ENCODE measurements at regions not wholly inside any gene's neighbourhood (a gene's known extent, or its start where the extent isn't known, plus 50 kb on each side); places are given as distances from the start of the nearest gene placed in this dataset.

- no peak for TF ChIP-seq REST (IDR thresholded peaks at IDR 0.05)
Observed at GRCh38 chr3:74309716-74310115, 304.7 kb downstream of the CNTN3 start (continued).

- no peak overlapping the region for H3K9ac ChIP-seq (ENCODE audit: low read depth in 1 of 2, low read length in 2 of 2)
- no peak for DNase-seq (ENCODE audit: low spot score)
- H3K9me3 ChIP-seq (ENCODE audit: control insufficient read depth in 4 of 4, low read length in 3 of 4): no peaks in the 10 kb centered on the region
- H3K4me3 ChIP-seq (ENCODE audit: low read depth in 1 of 3, low read length in 3 of 3): no peak overlapping the region
- H3K27me3 ChIP-seq (ENCODE audit: control insufficient read depth in 4 of 4, insufficient read depth in 4 of 4, low read length in 3 of 4): no peaks in the 10 kb centered on the region
- 92% methylated on average over 1 of the region's 1 CpG for WGBS
- no peaks in the 10 kb centered on the region for H3K4me1 ChIP-seq (ENCODE audit: control insufficient read depth in 4 of 4, insufficient read depth in 4 of 4, low read length in 3 of 4)
- peaks cover 0 to 3% (median under 1%) of the 10 kb centered on the region in 4 donors for H3K36me3 ChIP-seq (ENCODE audit: control insufficient read depth in 4 of 4, insufficient read depth in 3 of 4, low read depth in 1 of 4, low read length in 3 of 4)
- no peak for TF ChIP-seq MAX (IDR thresholded peaks at IDR 0.05)
- no peak overlapping the region for H3K27ac ChIP-seq (ENCODE audit: low read depth in 1 of 2, low read length in 2 of 2)
Observed at GRCh38 chr3:74304424-74304823, 310.0 kb downstream of the CNTN3 start.

- no peaks in the 10 kb centered on the region for H3K9me3 ChIP-seq (ENCODE audit: control insufficient read depth in 4 of 4, low read length in 3 of 4)
- no peaks in the 10 kb centered on the region for H3K4me1 ChIP-seq (ENCODE audit: control insufficient read depth in 4 of 4, insufficient read depth in 4 of 4, low read length in 3 of 4)
- no peaks in the 10 kb centered on the region for H3K27me3 ChIP-seq (ENCODE audit: control insufficient read depth in 4 of 4, insufficient read depth in 4 of 4, low read length in 3 of 4)
- H3K4me3 ChIP-seq (ENCODE audit: low read depth in 1 of 3, low read length in 3 of 3): no peak overlapping the region
- DNase-seq (ENCODE audit: low spot score): no peak
- H3K9ac ChIP-seq (ENCODE audit: low read depth in 1 of 2, low read length in 2 of 2): no peak overlapping the region
- WGBS: 93% methylated on average over 2 of the region's 2 CpGs
- peaks cover 0 to 3% (median under 1%) of the 10 kb centered on the region in 4 donors for H3K36me3 ChIP-seq (ENCODE audit: control insufficient read depth in 4 of 4, insufficient read depth in 3 of 4, low read depth in 1 of 4, low read length in 3 of 4)
- TF ChIP-seq EGR1 (IDR thresholded peaks at IDR 0.05; ENCODE audit: low read depth in 2 of 2) (no peak), REST (IDR thresholded peaks at IDR 0.05) (no peak), MAX (IDR thresholded peaks at IDR 0.05) (no peak), ATF3 (IDR thresholded peaks at IDR 0.05) (no peak), RAD21 (IDR thresholded peaks at IDR 0.05) (no peak), JUND (IDR thresholded peaks at IDR 0.05) (no peak), FOXA1 (IDR thresholded peaks at IDR 0.05) (no peak), SP1 (IDR thresholded peaks at IDR 0.05) (no peak), HNF4A (conservative IDR thresholded peaks at IDR 0.05) (no peak), FOXA2 (IDR thresholded peaks at IDR 0.05) (no peak), ZBTB33 (IDR thresholded peaks at IDR 0.05) (no peak), CTCF (IDR thresholded peaks at IDR 0.05; ENCODE audit: low read depth, low read length, missing input control) (no peak), NR2F2 (IDR thresholded peaks at IDR 0.05) (no peak), YY1 (IDR thresholded peaks at IDR 0.05) (no peak), GABPA (IDR thresholded peaks at IDR 0.05 in 1 of 2, conservative IDR thresholded peaks at IDR 0.05 in 1 of 2) (no peak), HNF4G (IDR thresholded peaks at IDR 0.05) (no peak), RXRA (IDR thresholded peaks at IDR 0.05) (no peak), TAF1 (conservative IDR thresholded peaks at IDR 0.05) (no peak)
- H3K27ac ChIP-seq (ENCODE audit: low read depth in 1 of 2, low read length in 2 of 2): no peak overlapping the region
Observed at GRCh38 chr3:74303711-74304110, 310.7 kb downstream of the CNTN3 start.
